ENCODE measurements at regions not wholly inside any gene's neighbourhood (a gene's known extent, or its start where the extent isn't known, plus 50 kb on each side); places are given as distances from the start of the nearest gene placed in this dataset.

DNA sequence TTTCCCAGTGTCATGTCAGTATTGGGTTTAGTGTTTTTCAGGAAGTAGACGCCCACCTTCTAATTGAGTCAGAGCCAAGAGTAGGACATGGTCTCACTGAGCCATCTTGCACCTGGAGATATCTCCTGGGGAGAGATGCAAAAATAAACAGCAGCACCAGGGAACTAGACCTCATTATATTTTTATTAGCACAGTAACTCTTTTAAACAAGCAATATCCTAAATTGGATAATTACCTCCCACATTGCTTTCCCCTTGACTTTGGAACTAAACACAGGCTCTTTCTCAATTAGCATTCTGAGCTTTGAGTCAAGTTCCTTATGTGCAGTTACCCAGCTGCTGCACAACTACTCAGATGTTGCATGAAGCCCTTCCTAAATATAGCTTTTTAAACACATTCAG is 175.4 kb downstream of the IBTK start:
- no peaks in the 10 kb centered on the region for H3K9me3 Mint-ChIP-seq
- H3K4me1 Mint-ChIP-seq = no peaks in the 10 kb centered on the region
- TF ChIP-seq, protein P1, sequence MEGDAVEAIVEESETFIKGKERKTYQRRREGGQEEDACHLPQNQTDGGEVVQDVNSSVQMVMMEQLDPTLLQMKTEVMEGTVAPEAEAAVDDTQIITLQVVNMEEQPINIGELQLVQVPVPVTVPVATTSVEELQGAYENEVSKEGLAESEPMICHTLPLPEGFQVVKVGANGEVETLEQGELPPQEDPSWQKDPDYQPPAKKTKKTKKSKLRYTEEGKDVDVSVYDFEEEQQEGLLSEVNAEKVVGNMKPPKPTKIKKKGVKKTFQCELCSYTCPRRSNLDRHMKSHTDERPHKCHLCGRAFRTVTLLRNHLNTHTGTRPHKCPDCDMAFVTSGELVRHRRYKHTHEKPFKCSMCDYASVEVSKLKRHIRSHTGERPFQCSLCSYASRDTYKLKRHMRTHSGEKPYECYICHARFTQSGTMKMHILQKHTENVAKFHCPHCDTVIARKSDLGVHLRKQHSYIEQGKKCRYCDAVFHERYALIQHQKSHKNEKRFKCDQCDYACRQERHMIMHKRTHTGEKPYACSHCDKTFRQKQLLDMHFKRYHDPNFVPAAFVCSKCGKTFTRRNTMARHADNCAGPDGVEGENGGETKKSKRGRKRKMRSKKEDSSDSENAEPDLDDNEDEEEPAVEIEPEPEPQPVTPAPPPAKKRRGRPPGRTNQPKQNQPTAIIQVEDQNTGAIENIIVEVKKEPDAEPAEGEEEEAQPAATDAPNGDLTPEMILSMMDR (IDR thresholded peaks at IDR 0.05) = no peak
- Histone ChIP-seq H3K9me3 (ENCODE audit: control insufficient read depth, insufficient read depth, low read length) (no peaks in the 10 kb centered on the region), H3K27ac (ENCODE audit: low read length) (no peak overlapping the region), H3K4me3 (ENCODE audit: low read length) (no peak overlapping the region), H3K27me3 (ENCODE audit: control insufficient read depth, insufficient read depth, low read length) (no peaks in the 10 kb centered on the region), H3K36me3 (ENCODE audit: control insufficient read depth, insufficient read depth, low read length) (no peaks in the 10 kb centered on the region), H3K4me1 (ENCODE audit: control insufficient read depth, insufficient read depth, low read length) (no peaks in the 10 kb centered on the region)
- intact Hi-C loops (cut with micrococcal nuclease) = no loop called here
- H3K27me3 Mint-ChIP-seq (ENCODE audit: low read depth in 2 of 2) = no peaks in the 10 kb centered on the region
- no peaks in the 10 kb centered on the region for H3K36me3 Mint-ChIP-seq
- 67% methylated on average over 1 of the region's 1 CpG for whole genome bisulfite sequencing (ENCODE audit: insufficient coverage)
- ATAC-seq = no peak
- H3K4me3 Mint-ChIP-seq = no peak overlapping the region
- DNase-seq = no peak
- H3K27ac Mint-ChIP-seq = no peak overlapping the region

DNA sequence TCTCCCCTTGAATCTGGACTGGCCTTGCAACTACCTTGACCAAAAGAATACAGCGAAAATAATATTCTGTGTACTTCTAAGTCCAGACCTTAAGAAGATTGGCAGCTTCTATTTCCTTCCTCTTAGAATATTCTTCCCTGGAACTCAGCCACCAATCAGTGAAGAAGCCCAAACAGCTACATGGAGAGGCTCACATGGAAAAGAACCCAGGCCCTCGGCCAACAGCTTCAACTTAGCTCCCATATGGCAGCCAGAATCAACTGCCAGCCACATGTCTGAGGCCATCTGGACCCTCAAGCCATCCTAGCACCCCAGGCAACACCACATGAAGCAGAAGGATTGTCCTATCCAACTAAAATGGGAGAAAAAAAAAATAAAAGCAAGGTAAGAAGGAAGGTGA is 178.8 kb downstream of the IBTK start:
- no peaks in the 10 kb centered on the region for H3K4me1 ChIP-seq (ENCODE audit: control insufficient read depth, insufficient read depth, low read length)
- ATAC-seq (no peak), DNase-seq (no peak)
- H3K4me3 ChIP-seq (ENCODE audit: low read length) = no peak overlapping the region
- no peak overlapping the region for H3K4me3 Mint-ChIP-seq
- H3K36me3 ChIP-seq (ENCODE audit: control insufficient read depth, insufficient read depth, low read length) = no peaks in the 10 kb centered on the region
- intact Hi-C loops (cut with micrococcal nuclease) = no loop called here
- H3K27ac ChIP-seq (ENCODE audit: low read length) = no peak overlapping the region
- H3K9me3 ChIP-seq (ENCODE audit: control insufficient read depth, insufficient read depth, low read length) = no peaks in the 10 kb centered on the region
- H3K36me3 Mint-ChIP-seq = no peaks in the 10 kb centered on the region
- H3K4me1 Mint-ChIP-seq = no peaks in the 10 kb centered on the region
- TF ChIP-seq, protein P1 (IDR thresholded peaks at IDR 0.05) = no peak
- no peaks in the 10 kb centered on the region for H3K27me3 ChIP-seq (ENCODE audit: control insufficient read depth, insufficient read depth, low read length)
- no peaks in the 10 kb centered on the region for H3K9me3 Mint-ChIP-seq
- 42% methylated on average over 2 of the region's 2 CpGs for WGBS (ENCODE audit: insufficient coverage)
- no peaks in the 10 kb centered on the region for H3K27me3 Mint-ChIP-seq (ENCODE audit: low read depth in 2 of 2)
- no peak overlapping the region for H3K27ac Mint-ChIP-seq

DNA sequence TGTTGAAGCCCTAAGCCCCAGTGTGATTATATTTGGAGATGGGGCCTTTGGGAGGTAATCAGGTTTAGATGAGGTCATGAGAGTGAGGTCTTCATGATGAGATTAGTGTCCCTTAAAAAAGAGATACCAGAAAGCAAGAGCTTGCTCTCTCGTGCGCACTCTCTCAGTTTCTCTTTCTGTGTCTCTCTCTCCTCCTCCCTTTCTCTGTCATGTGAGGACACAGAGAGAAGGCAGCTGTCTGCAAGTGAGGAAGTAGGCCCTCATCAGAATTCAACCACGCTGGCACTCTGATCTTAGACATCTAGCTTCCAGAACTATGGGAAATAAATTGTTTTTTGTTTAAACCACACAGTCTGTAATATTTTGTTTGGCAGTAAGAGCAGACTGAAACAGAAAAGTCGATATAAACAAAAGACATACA is 180.5 kb downstream of the IBTK start:
- H3K27me3 Mint-ChIP-seq (ENCODE audit: low read depth in 2 of 2) = no peaks in the 10 kb centered on the region
- Histone ChIP-seq H3K9me3 (ENCODE audit: control insufficient read depth, insufficient read depth, low read length) (no peaks in the 10 kb centered on the region), H3K27ac (ENCODE audit: low read length) (no peak overlapping the region), H3K27me3 (ENCODE audit: control insufficient read depth, insufficient read depth, low read length) (no peaks in the 10 kb centered on the region), H3K4me1 (ENCODE audit: control insufficient read depth, insufficient read depth, low read length) (no peaks in the 10 kb centered on the region), H3K36me3 (ENCODE audit: control insufficient read depth, insufficient read depth, low read length) (no peaks in the 10 kb centered on the region), H3K4me3 (ENCODE audit: low read length) (no peak overlapping the region)
- intact Hi-C loops (cut with micrococcal nuclease) = no loop called here
- H3K27ac Mint-ChIP-seq = no peak overlapping the region
- H3K9me3 Mint-ChIP-seq = no peaks in the 10 kb centered on the region
- H3K4me3 Mint-ChIP-seq = no peak overlapping the region
- TF ChIP-seq, protein P1 (IDR thresholded peaks at IDR 0.05) = no peak
- DNase-seq (no peak), ATAC-seq (no peak)
- WGBS (ENCODE audit: insufficient coverage) = 33% methylated on average over 3 of the region's 4 CpGs
- H3K36me3 Mint-ChIP-seq = no peaks in the 10 kb centered on the region
- no peaks in the 10 kb centered on the region for H3K4me1 Mint-ChIP-seq

DNA sequence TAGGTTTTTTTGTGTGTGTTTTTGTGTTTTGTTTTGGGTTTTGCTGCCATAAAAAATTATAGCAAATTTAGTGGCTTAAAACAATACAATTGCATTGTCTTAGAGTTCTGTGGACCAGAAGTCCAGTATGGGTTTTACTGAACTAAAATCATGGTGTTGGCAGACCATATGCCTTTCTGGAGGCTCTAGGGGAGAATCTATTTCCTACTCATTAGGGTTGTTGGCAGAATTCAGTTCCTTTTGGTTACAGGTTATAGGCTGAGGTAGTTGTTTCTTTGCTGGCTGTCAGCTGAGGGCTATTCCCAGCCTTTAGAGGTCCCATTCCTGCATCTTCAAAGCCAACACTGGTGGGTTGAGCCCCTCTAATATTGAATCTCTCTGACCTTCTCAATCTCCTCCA is 181.3 kb downstream of the IBTK start:
- TF ChIP-seq, protein P1 (IDR thresholded peaks at IDR 0.05) = no peak
- no peaks in the 10 kb centered on the region for H3K27me3 Mint-ChIP-seq (ENCODE audit: low read depth in 2 of 2)
- no peaks in the 10 kb centered on the region for H3K36me3 ChIP-seq (ENCODE audit: control insufficient read depth, insufficient read depth, low read length)
- no peak overlapping the region for H3K4me3 ChIP-seq (ENCODE audit: low read length)
- no peaks in the 10 kb centered on the region for H3K36me3 Mint-ChIP-seq
- H3K4me1 ChIP-seq (ENCODE audit: control insufficient read depth, insufficient read depth, low read length) = no peaks in the 10 kb centered on the region
- no peak overlapping the region for H3K27ac ChIP-seq (ENCODE audit: low read length)
- no peaks in the 10 kb centered on the region for H3K9me3 ChIP-seq (ENCODE audit: control insufficient read depth, insufficient read depth, low read length)
- intact Hi-C loops (cut with micrococcal nuclease) = no loop called here
- H3K9me3 Mint-ChIP-seq = no peaks in the 10 kb centered on the region
- no peak overlapping the region for H3K4me3 Mint-ChIP-seq
- H3K27me3 ChIP-seq (ENCODE audit: control insufficient read depth, insufficient read depth, low read length) = no peaks in the 10 kb centered on the region
- H3K27ac Mint-ChIP-seq = no peak overlapping the region
- H3K4me1 Mint-ChIP-seq = no peaks in the 10 kb centered on the region
- DNase-seq (no peak), ATAC-seq (no peak)
